GM18508 (cell line): ENCODE measurements at regions not wholly inside any gene's neighbourhood (a gene's known extent, or its start where the extent isn't known, plus 50 kb on each side); places are given as distances from the start of the nearest gene placed in this dataset.

Experiments used
- ATAC-seq: cut with Tn5 transposase; IDR thresholded peaks from one replicate; pipeline ENCODE4 v1.9.1; 2021; ENCODE audit warnings: moderate number of reproducible peaks; ENCODE audit not compliant: insufficient read depth, unreplicated experiment

GRCh38 chr6:6924708-6925107, 183.1 kb upstream of the RREB1 start:
- ATAC-seq = no peak

- ATAC-seq = no peak
Measured at GRCh38 chr6:6925391-6926164, 182.2 kb upstream of the RREB1 start.

- ATAC-seq = no peak
Measured at GRCh38 chr6:6926856-6927255, 180.9 kb upstream of the RREB1 start.

GRCh38 chr6:6927521-6928361, 180.0 kb upstream of the RREB1 start:
- ATAC-seq = no peak

- ATAC-seq = no peak
Measured at GRCh38 chr6:6930223-6930880, 177.4 kb upstream of the RREB1 start.

GRCh38 chr6:6931071-6932025, 176.4 kb upstream of the RREB1 start:
- ATAC-seq = no peak

GRCh38 chr6:6932341-6932740, 175.4 kb upstream of the RREB1 start:
- ATAC-seq = no peak

- no peak for ATAC-seq
Measured at GRCh38 chr6:6932968-6933367, 174.8 kb upstream of the RREB1 start.

- ATAC-seq = no peak
Measured at GRCh38 chr6:6940031-6941025, 167.4 kb upstream of the RREB1 start.

- no peak for ATAC-seq
Measured at GRCh38 chr6:6941201-6941600, 166.6 kb upstream of the RREB1 start.

GRCh38 chr6:6942091-6942490, 165.7 kb upstream of the RREB1 start:
- ATAC-seq = no peak

- no peak for ATAC-seq
Measured at GRCh38 chr6:6942831-6943230, 164.9 kb upstream of the RREB1 start.

- ATAC-seq = no peak
Measured at GRCh38 chr6:6943421-6943820, 164.3 kb upstream of the RREB1 start.

- no peak for ATAC-seq
Measured at GRCh38 chr6:6946206-6947155, 161.3 kb upstream of the RREB1 start.

- no peak for ATAC-seq
Measured at GRCh38 chr6:6950373-6951145, 157.2 kb upstream of the RREB1 start.

GRCh38 chr6:6951355-6951754, 156.4 kb upstream of the RREB1 start:
- no peak for ATAC-seq

- no peak for ATAC-seq
Measured at GRCh38 chr6:6952484-6952883, 155.3 kb upstream of the RREB1 start.
